GM18498 (cell line): ENCODE measurements at regions not wholly inside any gene's neighbourhood (a gene's known extent, or its start where the extent isn't known, plus 50 kb on each side); places are given as distances from the start of the nearest gene placed in this dataset.
"Not testable (repeated sequence)": the region's sequence is repeated elsewhere in the genome, so short reads cannot be mapped to it uniquely, and the experiment has no call there.

ENCODE experiments used
- ATAC-seq: cut with Tn5 transposase; IDR thresholded peaks from one replicate; pipeline ENCODE4 v1.9.1; 2021; ENCODE audit warnings: mild to moderate bottlenecking, moderate library complexity; ENCODE audit not compliant: unreplicated experiment

- ATAC-seq, result no peak
Measured at GRCh38 chr7:81234896-81235295, 316.0 kb upstream of the SEMA3C start.

- ATAC-seq, result no peak
Measured at GRCh38 chr7:81233208-81233940, 314.5 kb upstream of the SEMA3C start.

- ATAC-seq, result no peak
Measured at GRCh38 chr7:81232084-81232799, 313.4 kb upstream of the SEMA3C start.

- ATAC-seq, result no peak
Measured at GRCh38 chr7:81231301-81231838, 312.5 kb upstream of the SEMA3C start.

- ATAC-seq, result no peak
Measured at GRCh38 chr7:81226234-81226633, 307.4 kb upstream of the SEMA3C start.

GRCh38 chr7:81222692-81223091, 303.8 kb upstream of the SEMA3C start:
- ATAC-seq, result not testable (repeated sequence)

GRCh38 chr7:81221527-81222217, 302.8 kb upstream of the SEMA3C start:
- ATAC-seq, result no peak

GRCh38 chr7:81218480-81219106, 299.7 kb upstream of the SEMA3C start:
- ATAC-seq, result no peak

- no peak for ATAC-seq
Measured at GRCh38 chr7:81213394-81213793, 294.5 kb upstream of the SEMA3C start.

- no peak for ATAC-seq
Measured at GRCh38 chr7:81211934-81212320, 293.1 kb upstream of the SEMA3C start.

GRCh38 chr7:81211204-81211933, 292.5 kb upstream of the SEMA3C start:
- ATAC-seq, result no peak

- ATAC-seq, result no peak
Measured at GRCh38 chr7:81210137-81211064, 291.6 kb upstream of the SEMA3C start.

- no peak for ATAC-seq
Measured at GRCh38 chr7:81209059-81209458, 290.2 kb upstream of the SEMA3C start.

- no peak for ATAC-seq
Measured at GRCh38 chr7:81207801-81208200, 288.9 kb upstream of the SEMA3C start.

- ATAC-seq, result no peak
Measured at GRCh38 chr7:81206667-81207360, 288.0 kb upstream of the SEMA3C start.

GRCh38 chr7:81206217-81206616, 287.4 kb upstream of the SEMA3C start:
- ATAC-seq, result no peak

GRCh38 chr7:81201188-81201587, 282.3 kb upstream of the SEMA3C start:
- ATAC-seq, result no peak

- no peak for ATAC-seq
Measured at GRCh38 chr7:81198766-81199165, 279.9 kb upstream of the SEMA3C start.

- no peak for ATAC-seq
Measured at GRCh38 chr7:81197266-81197665, 278.4 kb upstream of the SEMA3C start.
